ENCODE measurements at regions not wholly inside any gene's neighbourhood (a gene's known extent, or its start where the extent isn't known, plus 50 kb on each side); places are given as distances from the start of the nearest gene placed in this dataset.

DNA sequence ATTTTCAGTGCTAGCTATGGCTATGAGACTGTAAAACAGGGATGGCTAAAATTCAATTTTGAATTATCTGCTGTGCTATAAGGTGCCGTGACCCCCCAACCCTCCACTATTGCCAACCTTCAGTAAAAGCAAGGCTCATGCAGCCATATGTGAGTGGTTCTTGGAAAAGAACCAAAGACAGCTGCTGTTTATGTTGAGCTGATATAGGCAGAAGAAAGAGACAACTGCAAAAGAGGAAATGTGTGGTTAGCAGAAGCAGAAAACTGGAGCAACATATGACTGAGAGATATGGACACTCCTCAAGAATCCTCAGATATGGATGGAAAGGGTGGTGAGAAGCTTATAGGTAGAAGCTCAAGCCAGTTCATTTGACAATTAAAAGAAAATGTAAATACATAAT lies 200.3 kb downstream of the TLE1 start:
- TF ChIP-seq EZH2 (optimal IDR thresholded peaks at IDR 0.05; ENCODE audit: low read depth, low read length), result no peak
- TF ChIP-seq, protein P1, sequence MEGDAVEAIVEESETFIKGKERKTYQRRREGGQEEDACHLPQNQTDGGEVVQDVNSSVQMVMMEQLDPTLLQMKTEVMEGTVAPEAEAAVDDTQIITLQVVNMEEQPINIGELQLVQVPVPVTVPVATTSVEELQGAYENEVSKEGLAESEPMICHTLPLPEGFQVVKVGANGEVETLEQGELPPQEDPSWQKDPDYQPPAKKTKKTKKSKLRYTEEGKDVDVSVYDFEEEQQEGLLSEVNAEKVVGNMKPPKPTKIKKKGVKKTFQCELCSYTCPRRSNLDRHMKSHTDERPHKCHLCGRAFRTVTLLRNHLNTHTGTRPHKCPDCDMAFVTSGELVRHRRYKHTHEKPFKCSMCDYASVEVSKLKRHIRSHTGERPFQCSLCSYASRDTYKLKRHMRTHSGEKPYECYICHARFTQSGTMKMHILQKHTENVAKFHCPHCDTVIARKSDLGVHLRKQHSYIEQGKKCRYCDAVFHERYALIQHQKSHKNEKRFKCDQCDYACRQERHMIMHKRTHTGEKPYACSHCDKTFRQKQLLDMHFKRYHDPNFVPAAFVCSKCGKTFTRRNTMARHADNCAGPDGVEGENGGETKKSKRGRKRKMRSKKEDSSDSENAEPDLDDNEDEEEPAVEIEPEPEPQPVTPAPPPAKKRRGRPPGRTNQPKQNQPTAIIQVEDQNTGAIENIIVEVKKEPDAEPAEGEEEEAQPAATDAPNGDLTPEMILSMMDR (IDR thresholded peaks at IDR 0.05; ENCODE audit: low read length), result no peak
